Neural progenitor cell (in vitro differentiated cells): ENCODE measurements at regions not wholly inside any gene's neighbourhood (a gene's known extent, or its start where the extent isn't known, plus 50 kb on each side); places are given as distances from the start of the nearest gene placed in this dataset.

Experiments
- CTCF ChIP-seq: fragments of 200-600 bp; sonication (generic); IDR thresholded peaks from 2 replicates; pipeline ENCODE4 v1.5.1; 2017; ENCODE audit warnings: antibody characterized with exemption, mild to moderate bottlenecking
- EZH2 ChIP-seq: fragments of 200-600 bp; sonication (generic); IDR thresholded peaks from 2 replicates; pipeline ENCODE4 v1.6.1; 2017; ENCODE audit warnings: antibody characterized with exemption, mild to moderate bottlenecking, moderate library complexity

- TF ChIP-seq CTCF (no peak), EZH2 (no peak)
Measured at GRCh38 chr22:48559647-48560388, 1267.9 kb downstream of the BRD1 start.
